ENCODE measurements at regions not wholly inside any gene's neighbourhood (a gene's known extent, or its start where the extent isn't known, plus 50 kb on each side); places are given as distances from the start of the nearest gene placed in this dataset.

DNA sequence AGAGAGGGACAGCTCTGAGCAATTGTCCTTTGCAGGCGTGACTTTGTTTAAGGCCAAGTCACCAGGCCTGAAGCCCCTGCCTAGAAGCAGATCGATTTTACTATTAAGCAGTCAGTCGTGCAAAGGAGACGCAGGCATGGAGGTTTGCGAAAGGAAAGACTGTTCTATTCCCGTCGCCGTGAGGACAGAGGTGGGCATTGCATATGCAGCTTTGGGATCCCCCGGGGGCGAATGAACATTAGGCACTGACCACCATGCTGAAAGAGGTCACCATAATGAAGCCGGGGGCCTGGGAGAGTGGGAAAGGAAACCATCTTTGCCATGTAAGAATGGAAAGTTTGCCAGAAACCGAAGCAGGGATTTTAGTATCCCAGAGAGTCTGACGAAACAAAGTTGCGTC lies 231.6 kb downstream of the BCL11A start:
- no peak for DNase-seq (ENCODE audit: low read depth in 2 of 2)

DNA sequence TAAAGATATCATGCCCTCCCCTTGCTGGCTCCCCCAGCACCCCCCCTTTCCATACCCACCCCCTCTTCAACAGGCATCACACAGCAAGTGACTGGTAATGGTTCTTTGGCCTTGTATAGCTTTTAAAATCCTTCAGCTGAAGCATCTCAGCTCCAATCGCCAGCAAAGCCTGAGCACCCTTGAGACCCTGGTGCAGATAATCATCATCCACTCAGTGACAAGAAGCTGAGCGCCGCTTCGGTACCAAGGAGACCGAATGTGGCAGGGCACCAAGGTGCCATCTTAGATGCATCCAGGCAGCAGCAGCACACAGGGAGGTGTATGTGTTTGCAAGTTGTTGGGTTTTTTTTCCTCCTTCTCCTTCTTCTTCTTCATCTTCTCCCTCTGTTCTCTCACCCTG lies 232.7 kb downstream of the BCL11A start:
- no peak for DNase-seq (ENCODE audit: low read depth in 2 of 2)

DNA sequence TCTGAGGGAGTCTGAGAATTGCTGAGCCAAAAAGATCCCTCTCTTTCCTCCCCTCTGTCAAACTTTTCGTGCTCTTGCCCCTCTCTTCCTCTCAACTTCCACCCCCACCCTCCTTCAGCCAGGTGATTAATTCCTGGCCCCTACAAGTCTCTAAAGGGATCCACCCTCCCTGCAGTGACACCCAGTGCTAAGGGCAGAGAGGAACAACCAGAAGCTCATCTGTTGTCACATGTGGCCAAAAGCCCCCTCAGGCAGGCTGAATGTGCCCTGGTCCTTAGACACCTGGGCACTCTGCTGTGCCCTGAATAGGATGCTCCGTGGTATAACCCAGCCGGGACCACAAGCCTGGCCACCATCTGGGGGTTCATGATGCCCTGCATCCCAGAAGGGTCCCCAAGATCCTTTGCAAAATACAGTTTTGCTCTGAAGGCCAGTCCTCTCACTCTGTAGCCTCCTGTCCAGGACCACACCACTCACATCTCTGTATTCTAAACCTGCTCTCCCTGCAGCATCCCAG lies 234.4 kb downstream of the BCL11A start:
- DNase-seq (ENCODE audit: low read depth in 2 of 2), result no peak

DNA sequence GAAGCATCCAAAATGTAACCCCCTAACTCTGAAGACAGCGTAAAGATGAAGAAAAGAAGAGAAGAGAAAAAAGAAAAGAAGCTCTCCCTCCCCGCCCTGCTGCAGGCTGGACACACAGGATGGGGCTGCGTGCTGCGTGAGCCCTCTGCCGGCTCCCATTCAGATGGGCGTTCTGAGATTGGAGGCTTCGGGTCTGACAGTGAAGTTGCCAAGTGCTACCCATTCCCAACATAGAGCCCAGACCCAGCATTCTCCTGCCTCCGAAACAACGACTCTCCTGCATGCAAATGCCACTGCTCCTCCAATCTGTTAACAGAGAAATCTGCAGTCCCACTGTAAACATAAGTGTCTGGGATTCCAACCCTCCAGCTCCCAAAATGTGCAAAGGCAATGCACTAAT lies 234.9 kb downstream of the BCL11A start:
- no peak for DNase-seq (ENCODE audit: low read depth in 2 of 2)

DNA sequence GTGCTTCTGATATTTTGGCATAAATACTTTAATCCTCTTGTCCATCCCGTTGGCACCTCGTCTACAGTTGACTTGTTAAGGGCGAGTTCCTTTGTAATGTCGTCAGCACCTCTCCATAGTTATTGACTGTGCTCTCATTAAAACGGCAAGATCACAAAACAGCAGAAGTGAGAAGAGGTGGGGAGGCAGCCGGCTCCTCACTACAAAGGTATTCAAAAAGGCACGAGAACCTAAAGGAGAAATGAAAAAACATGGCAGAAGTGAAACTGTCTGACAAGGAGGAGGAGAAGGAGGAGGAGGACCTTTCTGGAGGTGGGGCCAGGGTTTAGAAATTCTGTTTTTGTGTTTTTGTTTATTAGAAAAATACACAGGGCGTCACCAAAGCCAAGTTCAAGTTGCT lies 235.6 kb downstream of the BCL11A start:
- DNase-seq (ENCODE audit: low read depth in 2 of 2), result no peak

DNA sequence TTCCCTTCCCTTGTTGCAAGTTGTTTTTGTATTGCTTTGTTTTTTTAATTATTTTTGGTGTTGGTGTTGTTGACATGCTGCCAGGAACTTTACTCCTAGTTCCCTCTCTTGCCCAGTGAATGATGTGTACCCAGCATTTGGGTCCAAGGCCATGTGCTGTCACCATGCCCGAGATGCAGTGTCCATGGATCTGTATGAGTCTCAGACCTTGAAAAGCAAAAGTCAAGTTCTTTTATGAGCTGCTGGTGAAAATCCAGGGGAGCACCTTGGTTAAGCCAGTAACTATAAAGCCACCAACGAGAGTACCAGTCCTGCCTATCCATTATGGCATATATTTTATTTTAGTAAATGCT lies 236.4 kb downstream of the BCL11A start:
- no peak for DNase-seq (ENCODE audit: low read depth in 2 of 2)

DNA sequence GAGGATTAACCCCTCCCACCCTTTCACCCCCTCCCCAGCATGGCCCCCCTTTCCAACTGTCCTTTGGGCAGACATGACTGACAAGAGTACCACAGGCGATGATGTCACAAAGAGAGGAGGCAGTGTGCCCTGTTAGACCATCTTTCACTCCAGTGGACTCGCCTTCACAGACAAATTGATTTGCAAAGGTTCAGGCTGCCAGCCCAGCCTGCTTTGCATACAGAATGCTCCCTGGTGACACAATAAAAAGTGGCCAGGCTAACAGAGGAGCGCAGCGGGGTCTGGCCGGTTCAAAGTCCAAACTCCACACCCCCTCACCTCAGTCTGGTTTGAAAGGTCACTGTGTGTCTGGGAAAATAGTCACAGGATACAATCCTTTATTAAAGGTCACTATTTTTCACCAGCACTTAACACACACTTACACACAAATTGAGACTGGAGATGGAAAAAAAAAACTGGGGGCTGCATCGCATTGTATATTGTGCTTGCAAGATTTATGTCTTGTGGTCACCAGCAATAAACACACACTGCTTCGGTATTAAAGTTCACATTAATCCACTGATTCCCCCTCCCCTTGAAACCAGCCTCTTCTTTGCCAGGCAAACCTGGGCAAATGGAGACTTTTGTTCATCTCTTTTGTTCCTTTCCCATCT lies 236.9 kb downstream of the BCL11A start:
- no peak for DNase-seq (ENCODE audit: low read depth in 2 of 2)

DNA sequence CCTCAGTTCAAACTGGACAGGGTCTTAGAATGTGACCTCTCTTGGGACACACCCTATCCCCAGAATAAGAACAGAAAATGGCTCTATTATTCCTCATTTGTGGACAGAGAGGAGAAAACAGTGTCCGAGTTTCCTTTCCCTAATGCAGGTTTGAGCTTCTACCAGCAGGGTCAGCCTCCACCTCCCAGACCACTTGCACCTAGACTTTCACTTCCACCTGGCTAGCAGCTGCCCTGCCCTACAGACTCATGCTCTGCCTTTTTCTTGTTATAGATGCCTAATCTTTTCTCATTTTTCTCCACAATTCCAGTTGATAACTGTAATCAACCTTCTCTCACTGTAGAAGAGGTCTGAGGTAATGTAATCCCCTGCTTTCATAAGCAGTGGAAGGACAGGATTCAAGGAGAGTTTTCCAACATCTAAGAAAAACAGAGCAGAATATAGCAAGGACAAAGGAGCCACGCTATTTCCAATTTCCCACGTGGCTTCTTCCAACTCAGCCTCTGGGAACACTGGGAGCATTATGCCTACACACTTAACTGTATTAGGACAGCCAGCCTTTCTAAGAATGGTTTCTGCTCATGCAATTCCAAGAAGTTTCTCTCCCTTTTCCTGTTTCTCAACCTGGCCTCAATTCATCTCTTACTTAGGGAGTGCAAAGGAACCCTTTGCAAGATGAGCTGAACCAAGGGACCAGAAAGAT lies 239.8 kb downstream of the BCL11A start:
- no peak for DNase-seq (ENCODE audit: low read depth in 2 of 2)

DNA sequence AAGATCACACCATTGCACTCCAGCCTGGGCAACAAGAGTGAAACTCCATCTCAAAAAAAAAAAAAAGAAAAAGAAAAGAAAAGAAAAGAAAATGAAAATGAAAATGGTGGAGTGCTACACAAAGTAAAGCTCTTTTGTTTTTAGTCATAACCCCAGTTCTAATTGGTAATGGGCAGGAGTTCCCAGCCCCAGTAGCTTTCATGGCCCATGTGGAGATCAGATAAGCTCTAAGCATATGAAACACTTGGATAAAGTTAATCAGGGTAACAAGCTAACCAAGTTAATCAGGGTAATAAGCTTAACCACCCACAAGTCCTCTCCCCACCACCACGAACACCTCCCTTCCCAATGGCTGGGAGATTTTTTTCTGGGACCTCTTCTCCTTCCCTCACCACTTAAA lies 240.8 kb downstream of the BCL11A start:
- DNase-seq (ENCODE audit: low read depth in 2 of 2), result no peak

DNA sequence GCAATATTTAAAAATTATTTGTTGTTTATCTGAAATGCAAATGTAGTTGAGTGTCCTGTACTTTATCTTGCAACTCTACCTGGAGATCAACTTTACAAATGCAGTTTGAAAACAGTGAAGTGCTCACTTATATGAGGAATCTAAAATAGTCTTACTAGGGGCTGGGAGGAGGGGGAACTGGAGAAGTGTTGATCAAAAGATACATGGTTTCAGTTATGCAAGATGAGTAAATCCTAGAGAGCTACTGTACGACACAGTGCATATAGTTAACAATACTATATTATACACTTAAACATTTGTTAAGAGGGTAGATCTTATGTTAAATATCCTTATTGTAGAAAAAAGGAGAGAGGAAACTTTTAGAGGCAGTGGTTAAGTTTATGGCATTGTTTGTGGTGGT lies 241.9 kb downstream of the BCL11A start:
- no peak for DNase-seq (ENCODE audit: low read depth in 2 of 2)

DNA sequence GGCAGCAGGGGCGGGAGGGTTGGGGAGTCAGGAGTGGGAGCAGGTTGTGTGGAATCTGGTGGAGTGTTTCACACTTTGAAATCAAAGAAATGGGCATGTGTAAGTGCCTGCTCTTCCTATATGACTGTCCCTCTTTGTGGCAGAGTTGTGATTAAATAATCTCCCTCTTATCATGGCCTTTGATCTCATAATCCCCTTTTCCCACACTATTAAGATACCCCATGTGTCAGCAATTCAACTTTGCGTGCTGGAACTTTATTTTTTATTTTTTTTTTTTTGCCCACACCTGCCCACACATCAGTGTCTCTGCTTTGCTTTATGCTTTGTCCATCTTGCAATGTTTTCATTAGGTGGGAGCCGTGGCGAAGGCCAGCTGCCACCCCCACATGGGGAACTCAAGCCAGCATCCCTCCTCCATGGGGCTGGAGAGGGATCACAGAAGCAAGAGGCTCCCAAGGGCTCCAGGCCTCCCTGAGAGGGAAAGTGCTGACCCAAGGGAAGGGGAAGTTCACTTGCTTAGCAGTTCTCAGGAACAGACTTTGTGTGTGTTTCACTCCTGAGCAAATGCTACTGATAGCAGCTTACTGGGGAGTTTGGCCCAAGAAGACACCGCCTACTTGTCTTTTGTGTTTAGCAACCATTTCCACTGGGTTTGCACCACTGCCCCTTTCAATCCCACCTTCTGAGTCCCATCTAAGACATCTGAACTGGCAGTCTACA lies 243.4 kb downstream of the BCL11A start:
- no peak for DNase-seq (ENCODE audit: low read depth in 2 of 2)

DNA sequence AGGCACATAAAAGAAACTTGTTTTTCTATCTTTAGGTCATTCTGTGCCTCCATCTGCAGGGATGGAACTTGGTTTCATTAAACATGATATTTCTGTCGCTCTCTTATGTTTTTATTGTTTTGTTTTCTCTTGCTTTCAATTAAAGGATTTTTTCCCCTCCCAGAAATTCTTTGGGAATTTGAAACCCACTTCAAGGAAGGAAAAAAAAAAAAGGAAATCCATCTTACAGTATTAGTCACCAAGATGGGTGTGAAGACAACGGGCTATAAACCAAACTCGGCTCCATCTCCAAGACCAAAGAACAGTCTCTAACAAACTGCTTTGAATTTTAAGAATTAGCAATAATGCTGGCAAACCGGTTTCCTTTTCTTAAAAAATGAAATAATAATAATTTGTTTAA lies 244.1 kb downstream of the BCL11A start:
- no peak for DNase-seq (ENCODE audit: low read depth in 2 of 2)

DNA sequence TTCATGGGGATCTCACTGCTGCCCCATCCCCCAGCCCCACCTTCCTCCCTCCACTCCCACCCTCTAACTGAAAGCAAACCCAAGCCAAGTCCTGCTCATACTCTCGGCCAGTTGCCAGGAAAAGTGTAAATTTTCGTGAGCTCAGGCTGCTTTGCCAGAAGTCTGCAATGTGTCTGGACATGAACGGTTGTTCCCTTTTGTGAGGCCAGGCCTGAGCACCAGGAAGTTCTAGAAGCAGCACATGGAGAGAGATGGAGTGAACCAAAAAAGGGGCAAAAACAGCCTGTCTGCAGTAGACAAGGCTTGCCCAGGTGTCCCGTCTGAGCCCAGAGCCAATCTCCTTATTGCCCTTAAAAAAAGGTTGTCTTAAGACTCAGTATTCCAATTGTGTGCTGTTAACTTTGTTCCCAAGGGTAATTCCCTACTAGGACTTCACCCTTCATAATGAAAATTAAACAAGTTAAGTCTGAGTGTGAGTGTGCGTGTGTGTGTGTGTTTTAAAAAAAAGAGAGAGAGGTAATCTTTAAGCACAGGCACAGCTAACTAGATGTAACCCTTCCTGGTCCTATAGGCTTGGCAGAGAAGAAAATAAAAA lies 247.1 kb downstream of the BCL11A start:
- DNase-seq (ENCODE audit: low read depth in 2 of 2), result no peak

DNA sequence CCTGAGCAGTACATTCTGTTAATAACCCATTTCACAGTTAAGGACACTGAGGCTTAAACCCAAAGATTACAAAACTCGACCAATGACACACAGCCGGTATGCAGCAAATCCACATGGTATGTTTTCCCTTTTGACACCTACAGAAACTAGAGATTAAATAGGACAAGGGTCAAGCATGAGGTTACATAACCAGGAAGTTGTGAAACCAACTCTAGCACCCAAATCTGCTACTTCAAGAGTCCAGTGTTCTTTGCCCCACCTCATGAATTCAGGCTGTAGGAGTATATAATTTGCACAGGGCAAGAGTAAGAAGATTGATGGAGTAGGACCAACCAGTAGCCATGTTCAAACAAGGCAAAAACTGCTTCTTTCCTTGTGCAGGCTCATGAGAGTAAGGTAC lies 249.8 kb downstream of the BCL11A start:
- no peak for DNase-seq (ENCODE audit: low read depth in 2 of 2)

DNA sequence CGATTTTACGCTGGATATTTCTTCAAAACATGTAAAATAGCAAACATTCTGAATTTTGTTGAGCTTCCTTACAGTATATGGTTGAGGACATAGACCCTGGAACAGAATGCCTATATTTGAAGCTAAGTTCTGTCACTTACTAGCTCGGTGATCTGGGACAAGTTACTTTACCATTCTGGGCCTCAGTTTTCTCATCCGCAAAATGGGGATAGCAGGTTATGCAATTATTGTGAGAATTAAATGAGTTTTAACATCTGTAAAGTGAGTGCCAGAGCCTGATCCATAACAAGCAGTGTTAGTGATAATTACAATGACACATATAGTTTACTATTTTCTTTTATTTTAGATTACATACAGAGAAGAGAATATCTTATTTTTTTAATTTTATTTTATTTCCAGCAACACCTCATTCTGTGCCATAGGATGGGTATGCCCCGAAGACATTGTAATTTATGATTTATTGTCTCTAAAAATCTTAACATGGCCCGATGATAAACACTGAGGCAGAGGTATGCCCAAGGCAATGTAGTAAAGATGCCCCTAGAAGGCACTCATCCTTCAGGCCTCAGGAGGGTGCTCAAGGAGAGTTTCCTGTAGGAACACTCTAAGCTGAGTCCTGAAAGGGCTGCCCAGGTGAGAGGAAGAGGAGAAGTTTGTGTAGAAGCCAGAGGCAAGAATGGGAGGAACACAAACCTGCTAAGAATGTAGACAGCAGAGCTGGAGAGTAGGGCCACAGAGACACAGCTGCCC lies 250.9 kb downstream of the BCL11A start:
- no peak for DNase-seq (ENCODE audit: low read depth in 2 of 2)

DNA sequence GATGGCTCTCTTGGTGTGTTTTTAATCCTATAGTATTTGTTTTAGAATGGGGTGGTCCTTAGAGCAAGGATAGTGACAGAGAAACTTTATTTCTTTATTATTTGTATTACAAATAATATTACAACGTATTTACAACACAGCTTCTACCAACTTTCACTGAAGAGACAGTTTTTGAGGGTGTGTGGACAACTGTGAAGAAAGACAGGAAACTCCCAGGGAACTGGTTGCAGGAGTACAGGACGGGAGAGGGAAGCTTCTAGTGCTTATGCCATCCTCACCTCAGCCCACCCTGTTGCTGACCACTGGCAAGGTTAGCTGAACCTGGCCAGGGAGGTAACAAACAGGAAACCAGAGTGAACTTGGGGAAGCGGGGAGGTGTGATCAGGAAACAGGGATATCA lies 251.7 kb downstream of the BCL11A start:
- no peak for DNase-seq (ENCODE audit: low read depth in 2 of 2)

DNA sequence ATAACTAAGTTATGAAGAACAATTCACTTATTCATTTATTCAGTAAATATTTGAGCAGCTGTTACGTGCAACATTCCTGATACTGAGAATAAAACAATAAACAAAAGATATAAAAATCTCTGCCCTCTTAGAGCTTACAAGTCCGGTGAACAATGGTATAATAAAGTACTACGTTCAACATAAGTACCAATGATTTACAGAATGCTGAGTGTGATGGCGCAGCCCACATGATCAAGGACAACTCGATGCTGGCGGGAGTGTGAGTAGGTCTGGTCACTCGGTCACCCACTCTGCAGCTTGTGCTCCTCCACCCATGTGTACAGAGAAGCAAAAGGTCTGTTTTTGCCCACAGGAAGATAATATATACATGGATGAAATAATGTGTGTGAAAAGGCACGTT lies 254.3 kb downstream of the BCL11A start:
- DNase-seq (ENCODE audit: low read depth in 2 of 2), result no peak

DNA sequence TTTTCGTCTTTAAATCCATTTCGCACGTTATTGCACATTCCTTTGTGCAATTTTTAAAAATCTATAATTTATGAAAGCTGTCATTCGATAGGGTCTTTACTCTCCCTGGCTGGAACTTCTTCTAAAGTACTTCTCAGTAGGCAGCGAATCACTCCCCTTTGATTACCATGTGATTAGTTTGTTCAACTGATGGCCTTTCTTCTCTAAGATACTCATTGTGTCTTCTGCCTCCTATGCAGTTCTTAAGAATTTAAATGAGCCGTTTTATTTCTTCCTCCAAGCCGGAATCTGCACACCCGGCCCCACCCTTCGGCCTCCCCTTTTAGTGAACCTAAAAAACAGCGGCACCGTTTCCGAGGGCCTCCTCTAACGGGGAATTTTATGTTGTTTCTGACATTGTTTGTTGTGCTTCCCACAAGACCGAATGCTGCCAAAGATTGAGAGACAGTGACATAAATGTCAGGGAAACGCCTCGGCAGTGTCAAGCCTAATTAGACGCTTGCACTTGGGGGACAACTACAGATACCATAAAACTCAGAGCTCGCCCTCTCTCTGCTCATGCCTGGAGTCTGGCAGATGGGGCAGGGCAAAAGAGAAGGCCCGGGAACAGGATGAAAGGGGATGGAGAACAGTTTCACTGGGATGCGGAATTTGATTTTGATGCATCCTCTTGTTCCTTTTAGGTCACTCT lies 255.3 kb downstream of the BCL11A start:
- no peak for DNase-seq (ENCODE audit: low read depth in 2 of 2)

DNA sequence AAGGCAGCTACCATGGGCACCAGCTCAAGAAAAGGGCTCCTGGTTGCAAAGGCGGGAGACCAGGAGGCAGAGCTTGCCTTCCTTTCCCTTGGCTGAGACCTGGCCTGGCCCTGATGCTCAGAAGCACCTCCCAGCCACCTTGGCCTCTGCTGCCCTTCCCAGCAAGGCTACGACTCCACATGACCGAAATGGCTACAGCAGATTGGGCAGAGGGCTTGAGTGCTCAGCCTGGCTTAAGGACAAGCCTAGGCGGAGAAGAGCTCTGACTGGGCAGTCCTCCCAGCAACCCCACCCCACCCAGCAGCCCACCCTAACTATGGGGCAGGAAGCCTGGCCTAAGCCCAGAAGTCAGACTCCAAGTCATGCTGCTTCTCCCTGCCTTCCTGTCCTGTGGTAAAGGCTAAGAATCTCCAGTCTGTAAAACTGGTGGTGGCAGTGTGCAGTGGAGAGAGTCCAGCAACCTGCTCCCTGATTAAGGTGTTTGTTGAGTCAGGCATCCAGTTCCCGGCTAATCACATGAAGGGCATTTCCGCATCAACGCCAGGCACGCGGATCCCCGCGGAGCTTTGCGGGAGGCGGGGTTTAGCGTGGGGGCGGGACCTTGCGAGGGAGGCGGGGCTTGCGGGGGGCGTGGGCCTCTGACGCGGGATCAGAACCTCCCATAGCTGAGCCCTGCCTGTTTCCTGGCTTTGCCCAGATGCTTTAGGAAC lies 256.0 kb downstream of the BCL11A start:
- no peak for DNase-seq (ENCODE audit: low read depth in 2 of 2)

DNA sequence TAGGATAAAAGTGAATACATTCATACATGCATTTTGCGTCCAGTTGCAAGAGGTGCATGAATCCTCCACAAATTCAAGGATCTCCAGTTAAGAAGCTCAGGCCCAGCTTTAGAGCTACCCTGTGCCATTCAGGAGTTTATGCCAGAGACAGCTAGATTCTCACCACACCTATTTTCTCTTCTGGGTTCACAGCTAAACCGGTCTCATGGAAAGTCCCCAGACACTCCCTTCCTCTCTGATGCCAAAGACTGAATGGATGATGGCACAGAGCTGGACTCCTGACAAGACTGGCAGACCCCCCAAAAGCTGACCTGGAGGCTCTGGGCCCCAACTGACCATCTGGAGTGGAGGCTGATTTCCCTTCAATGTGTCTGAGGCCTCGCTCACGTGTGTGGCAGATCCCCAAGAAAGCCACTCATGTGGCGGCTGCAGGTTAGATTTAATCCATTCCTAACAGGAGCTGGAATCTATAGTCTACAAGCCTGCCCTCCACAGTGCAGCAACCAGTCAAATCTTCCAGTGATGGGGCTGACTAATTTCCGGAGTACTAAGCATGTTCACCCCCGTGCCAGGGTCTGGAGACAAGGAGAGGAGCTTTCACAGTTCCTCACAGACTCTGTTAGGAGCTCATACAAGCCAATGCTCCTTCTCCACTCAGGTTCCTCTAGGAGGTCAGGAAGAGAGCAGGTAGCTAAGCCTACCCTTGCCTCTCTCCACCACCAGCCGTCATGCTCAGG lies 257.1 kb downstream of the BCL11A start:
- DNase-seq (ENCODE audit: low read depth in 2 of 2), result no peak
